IMR-90 (cell line): ENCODE measurements at regions not wholly inside any gene's neighbourhood (a gene's known extent, or its start where the extent isn't known, plus 50 kb on each side); places are given as distances from the start of the nearest gene placed in this dataset.

Experiments
- ATAC-seq: fragments of 200-7000 bp; cut with Tn5 transposase; 2 replicates; pipeline ENCODE4 v1.9.1; 2020; ENCODE audit warnings: low read depth, mild to moderate bottlenecking, moderate library complexity
- BruUV-seq: library from RNA; stranded (reverse); fragments of 400-500 nt; replicated peaks from 2 replicates; lab custom pipeline; 2021; lab: Mats Ljungman, UMichigan
- CTCF ChIA-PET: fragments of 300-600 bp; formaldehyde crosslinking; extraction: SDS; loops from one replicate; lab custom pipeline; 2021; ENCODE audit warnings: antibody characterized with exemption; lab: Yijun Ruan, JAX
- POLR2A ChIA-PET: fragments of 300-600 bp; sonication (Branson Sonifier 250); formaldehyde crosslinking; loops from one replicate; lab custom pipeline; 2022; ENCODE audit warnings: antibody characterized with exemption; ENCODE audit not compliant: unreplicated experiment; lab: Charles Lee
- DNase-seq: peaks from one replicate; pipeline ENCODE4 v3.0.0; 2013
- H2AFZ ChIP-seq: replicated peaks from 2 replicates; pipeline ENCODE3; 2013; ENCODE audit warnings: low read length, mild to moderate bottlenecking; ENCODE audit not compliant: poor library complexity
- H2AK5ac ChIP-seq: 2 replicates; pipeline ENCODE4 v1.6.1; 2013; ENCODE audit warnings: low read depth, low read length, inconsistent platforms
- H2AK9ac ChIP-seq: replicated peaks from 2 replicates; pipeline ENCODE3; 2013; ENCODE audit warnings: mild to moderate bottlenecking, low read depth, low read length, moderate library complexity; ENCODE audit not compliant: poor library complexity
- H2BK120ac ChIP-seq: 2 replicates; pipeline ENCODE4 v1.6.1; 2013; ENCODE audit warnings: low read depth, low read length, inconsistent platforms
- H2BK15ac ChIP-seq: 3 replicates; pipeline ENCODE4 v1.6.1; 2013; ENCODE audit warnings: low read depth, low read length, inconsistent platforms
- H2BK20ac ChIP-seq: 2 replicates; pipeline ENCODE4 v1.6.1; 2013; ENCODE audit warnings: low read depth, mild to moderate bottlenecking, inconsistent platforms, low read length, moderate library complexity
- H2BK5ac ChIP-seq: 2 replicates; pipeline ENCODE4 v1.6.1; 2013; ENCODE audit warnings: mild to moderate bottlenecking, low read depth, low read length, inconsistent platforms; ENCODE audit not compliant: poor library complexity, severe bottlenecking
- H3K14ac ChIP-seq: replicated peaks from 2 replicates; pipeline ENCODE4 v1.6.1; 2013; ENCODE audit warnings: low read depth, low read length, inconsistent platforms
- H3K18ac ChIP-seq: 2 replicates; pipeline ENCODE4 v1.6.1; 2013; ENCODE audit warnings: low read depth, low read length, control low read depth
- H3K23ac ChIP-seq: 2 replicates; pipeline ENCODE4 v1.6.1; 2013; ENCODE audit warnings: low read depth, low read length, inconsistent platforms
- H3K27ac ChIP-seq: 2 replicates; pipeline ENCODE4 v1.5.1; 2013; ENCODE audit warnings: mild to moderate bottlenecking, control low read depth, low read length; ENCODE audit not compliant: insufficient read depth
- H3K27me3 ChIP-seq: 2 replicates; pipeline ENCODE4 v1.6.1; 2013; ENCODE audit warnings: low read length; ENCODE audit not compliant: control insufficient read depth, insufficient read depth
- H3K36me3 ChIP-seq: 2 replicates; pipeline ENCODE4 v1.6.1; 2013; ENCODE audit warnings: low read length, mixed read lengths; ENCODE audit not compliant: control insufficient read depth, insufficient read depth
- H3K4ac ChIP-seq: 2 replicates; pipeline ENCODE4 v1.6.1; 2013; ENCODE audit warnings: low read depth, low read length, inconsistent platforms
- H3K4me1 ChIP-seq: 2 replicates; pipeline ENCODE4 v1.6.1; 2013; ENCODE audit warnings: low read length, mixed read lengths; ENCODE audit not compliant: control insufficient read depth, insufficient read depth
- H3K4me2 ChIP-seq: 2 replicates; pipeline ENCODE4 v1.6.1; 2013; ENCODE audit warnings: low read depth, mild to moderate bottlenecking, control low read depth, low read length, moderate library complexity
- H3K4me3 ChIP-seq: 2 replicates; pipeline ENCODE4 v1.5.1; 2013; ENCODE audit warnings: low read depth, mild to moderate bottlenecking, control low read depth, low read length, moderate library complexity; ENCODE audit not compliant: insufficient read depth
- H3K56ac ChIP-seq: 2 replicates; pipeline ENCODE4 v1.6.1; 2013; ENCODE audit warnings: low read length, inconsistent platforms; ENCODE audit not compliant: insufficient read depth; ENCODE audit errors: extremely low read depth
- H3K79me1 ChIP-seq, 2 experiments: 2 replicates each; pipeline ENCODE4 v1.6.1; 2013; ENCODE audit warnings: low read length in 2 of 2, inconsistent platforms in 1 of 2, low read depth in 1 of 2
- H3K9ac ChIP-seq: 2 replicates; pipeline ENCODE4 v1.6.1; 2013; ENCODE audit warnings: low read depth, low read length, control low read depth
- H3K9me1 ChIP-seq: 2 replicates; pipeline ENCODE4 v1.6.1; 2013; ENCODE audit warnings: low read length, inconsistent platforms; ENCODE audit not compliant: insufficient read depth
- H3K9me3 ChIP-seq: 2 replicates; pipeline ENCODE4 v1.6.1; 2013; ENCODE audit warnings: low read length; ENCODE audit not compliant: control insufficient read depth, insufficient read depth
- H4K20me1 ChIP-seq: 2 replicates; pipeline ENCODE4 v1.6.1; 2013; ENCODE audit warnings: low read length, inconsistent platforms; ENCODE audit not compliant: insufficient read depth
- H4K5ac ChIP-seq: 2 replicates; pipeline ENCODE4 v1.6.1; 2013; ENCODE audit warnings: mild to moderate bottlenecking, low read depth, low read length, control low read depth
- H4K8ac ChIP-seq, 2 experiments: 2 replicates each; pipeline ENCODE4 v1.6.1; 2013; ENCODE audit warnings: low read depth in 2 of 2, low read length in 2 of 2, control low read depth in 1 of 2, inconsistent platforms in 1 of 2
- H4K91ac ChIP-seq: 2 replicates; pipeline ENCODE4 v1.6.1; 2013; ENCODE audit warnings: low read depth, low read length, inconsistent platforms; ENCODE audit not compliant: insufficient read depth
- CEBPB ChIP-seq: IDR thresholded peaks from 2 replicates; pipeline ENCODE4 v1.6.1; 2012; ENCODE audit warnings: low read depth, low read length, improper control_type of control experiment
- CHD1 ChIP-seq: IDR thresholded peaks from 2 replicates; pipeline ENCODE4 v1.6.1; 2012; ENCODE audit warnings: low read depth, low read length, improper control_type of control experiment
- MAFK ChIP-seq: IDR thresholded peaks from 2 replicates; pipeline ENCODE4 v1.6.1; 2012; ENCODE audit warnings: low read depth, low read length, improper control_type of control experiment
- MAZ ChIP-seq: IDR thresholded peaks from 2 replicates; pipeline ENCODE4 v1.6.1; 2012; ENCODE audit warnings: low read depth, mild to moderate bottlenecking, low read length, improper control_type of control experiment, moderate library complexity, borderline replicate concordance
- MXI1 ChIP-seq: IDR thresholded peaks from 2 replicates; pipeline ENCODE4 v1.6.1; 2012; ENCODE audit warnings: low read depth, mild to moderate bottlenecking, low read length, moderate library complexity, borderline replicate concordance
- NFE2L2 ChIP-seq: fragments of 150-350 bp; IDR thresholded peaks from 2 replicates; pipeline ENCODE4 v1.6.1; 2016; ENCODE audit warnings: low read depth, mild to moderate bottlenecking, low read length
- POLR2A ChIP-seq: IDR thresholded peaks from 2 replicates; pipeline ENCODE4 v1.6.1; 2012; ENCODE audit warnings: mild to moderate bottlenecking, low read depth, low read length
- RAD21 ChIP-seq: IDR thresholded peaks from 2 replicates; pipeline ENCODE4 v1.6.1; 2012; ENCODE audit warnings: low read length, improper control_type of control experiment
- RCOR1 ChIP-seq: IDR thresholded peaks from 2 replicates; pipeline ENCODE4 v1.6.1; 2012; ENCODE audit warnings: mild to moderate bottlenecking, low read length, improper control_type of control experiment; ENCODE audit not compliant: insufficient replicate concordance
- RFX5 ChIP-seq: IDR thresholded peaks from 2 replicates; pipeline ENCODE4 v1.8.0; 2012; ENCODE audit warnings: low read depth, mild to moderate bottlenecking, low read length, moderate library complexity
- SMC3 ChIP-seq: fragments of 150-350 bp; IDR thresholded peaks from 2 replicates; pipeline ENCODE4 v1.6.1; 2016; ENCODE audit warnings: low read depth, mild to moderate bottlenecking, antibody characterized with exemption, low read length, moderate library complexity
- WGBS, 2 experiments: methylation state at CpG; one replicate each; pipeline versions ENCODE4 v1.1.5 to v1.1.7; 2013; ENCODE audit warnings: missing lambda C conversion rate in 2 of 2; ENCODE audit not compliant: insufficient read length in 1 of 2; ENCODE audit errors: extremely low coverage in 2 of 2; 5-methylcytosine and 5-hydroxymethylcytosine counted together
- dilution Hi-C: fragments of 300-500 bp; cut with HindIII; formaldehyde crosslinking; loops from one replicate; pipeline ENCODE4 v1.14.3; 2018; ENCODE audit warnings: low sequenced_read_pairs; ENCODE audit not compliant: unreplicated experiment
- in situ Hi-C: fragments of 300-500 bp; cut with MboI; formaldehyde crosslinking; loops from 3 replicates; pipeline ENCODE4 v1.14.3; 2019; ENCODE audit warnings: low sequenced_read_pairs, inconsistent platforms, mixed read lengths
- intact Hi-C: fragments of 100-400 bp; cut with micrococcal nuclease; formaldehyde crosslinking; loops from 2 replicates; pipeline ENCODE4 v1.10.0; 2022
- TF ChIP-seq, protein P1 (sequence below): fragments of 150-350 bp; IDR thresholded peaks from 2 replicates; pipeline ENCODE4 v1.6.1; 2016; ENCODE audit warnings: low read depth, mild to moderate bottlenecking, low read length, moderate library complexity, borderline replicate concordance
- TF ChIP-seq, protein P2 (sequence below): fragments of 150-350 bp; IDR thresholded peaks from 2 replicates; pipeline ENCODE4 v1.6.1; 2017; ENCODE audit warnings: mild to moderate bottlenecking, antibody characterized with exemption, low read length, low read depth
- TF ChIP-seq, protein P3 (sequence below): conservative IDR thresholded peaks from 2 replicates; pipeline ENCODE4 v1.5.1; 2012; ENCODE audit warnings: mild to moderate bottlenecking, low read depth, low read length, improper control_type of control experiment

DNA sequence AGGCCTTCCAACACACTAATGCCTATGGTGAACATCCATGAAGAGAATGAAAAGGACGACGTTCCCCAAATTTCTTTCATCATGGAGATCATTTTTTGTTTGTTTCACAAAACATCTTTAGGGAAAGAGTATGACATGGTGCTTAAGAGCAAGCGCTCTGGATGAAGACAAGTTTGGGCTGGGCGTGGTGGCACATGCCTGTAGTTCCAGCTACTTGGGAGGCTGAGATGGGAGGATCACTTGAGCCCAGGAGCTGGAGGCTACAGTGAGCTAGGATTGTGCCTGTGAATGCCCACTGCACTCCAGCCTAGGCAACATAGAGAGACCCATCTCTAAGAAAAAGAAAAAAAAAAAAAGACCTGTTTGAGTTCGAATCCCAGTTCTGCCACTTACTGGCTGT lies 253.1 kb downstream of the PTPRU start:
- H3K9ac ChIP-seq: no peak overlapping the region
- no peak overlapping the region for H2AK9ac ChIP-seq
- no peak overlapping the region for H3K4me2 ChIP-seq
- intact Hi-C loops (no loop called here), in situ Hi-C loops (no loop called here), dilution Hi-C loops (no loop called here)
- H4K20me1 ChIP-seq: no peaks in the 10 kb centered on the region
- no peak overlapping the region for H4K5ac ChIP-seq
- H3K36me3 ChIP-seq: no peaks in the 10 kb centered on the region
- H3K9me1 ChIP-seq: no peaks in the 10 kb centered on the region
- H3K4me3 ChIP-seq: no peak overlapping the region
- H2AK5ac ChIP-seq: no peak overlapping the region
- 67% methylated on average over 2 of the region's 5 CpGs; no CpG with 5 or more reads in 1 of the 2 experiments for WGBS, 2 experiments
- no peak overlapping the region for H3K23ac ChIP-seq
- no peak overlapping the region for H3K4ac ChIP-seq
- no peak overlapping the region for H3K56ac ChIP-seq
- TF ChIP-seq, protein P1, sequence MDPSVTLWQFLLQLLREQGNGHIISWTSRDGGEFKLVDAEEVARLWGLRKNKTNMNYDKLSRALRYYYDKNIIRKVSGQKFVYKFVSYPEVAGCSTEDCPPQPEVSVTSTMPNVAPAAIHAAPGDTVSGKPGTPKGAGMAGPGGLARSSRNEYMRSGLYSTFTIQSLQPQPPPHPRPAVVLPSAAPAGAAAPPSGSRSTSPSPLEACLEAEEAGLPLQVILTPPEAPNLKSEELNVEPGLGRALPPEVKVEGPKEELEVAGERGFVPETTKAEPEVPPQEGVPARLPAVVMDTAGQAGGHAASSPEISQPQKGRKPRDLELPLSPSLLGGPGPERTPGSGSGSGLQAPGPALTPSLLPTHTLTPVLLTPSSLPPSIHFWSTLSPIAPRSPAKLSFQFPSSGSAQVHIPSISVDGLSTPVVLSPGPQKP: no peak
- no peak for TF ChIP-seq NFE2L2
- TF ChIP-seq CHD1: no peak
- TF ChIP-seq RFX5: no peak
- TF ChIP-seq POLR2A: no peak
- TF ChIP-seq SMC3: no peak
- TF ChIP-seq RCOR1: no peak
- TF ChIP-seq, protein P2, sequence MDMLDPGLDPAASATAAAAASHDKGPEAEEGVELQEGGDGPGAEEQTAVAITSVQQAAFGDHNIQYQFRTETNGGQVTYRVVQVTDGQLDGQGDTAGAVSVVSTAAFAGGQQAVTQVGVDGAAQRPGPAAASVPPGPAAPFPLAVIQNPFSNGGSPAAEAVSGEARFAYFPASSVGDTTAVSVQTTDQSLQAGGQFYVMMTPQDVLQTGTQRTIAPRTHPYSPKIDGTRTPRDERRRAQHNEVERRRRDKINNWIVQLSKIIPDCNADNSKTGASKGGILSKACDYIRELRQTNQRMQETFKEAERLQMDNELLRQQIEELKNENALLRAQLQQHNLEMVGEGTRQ: no peak
- no peak for TF ChIP-seq MXI1
- TF ChIP-seq MAFK: no peak
- TF ChIP-seq, protein P3, sequence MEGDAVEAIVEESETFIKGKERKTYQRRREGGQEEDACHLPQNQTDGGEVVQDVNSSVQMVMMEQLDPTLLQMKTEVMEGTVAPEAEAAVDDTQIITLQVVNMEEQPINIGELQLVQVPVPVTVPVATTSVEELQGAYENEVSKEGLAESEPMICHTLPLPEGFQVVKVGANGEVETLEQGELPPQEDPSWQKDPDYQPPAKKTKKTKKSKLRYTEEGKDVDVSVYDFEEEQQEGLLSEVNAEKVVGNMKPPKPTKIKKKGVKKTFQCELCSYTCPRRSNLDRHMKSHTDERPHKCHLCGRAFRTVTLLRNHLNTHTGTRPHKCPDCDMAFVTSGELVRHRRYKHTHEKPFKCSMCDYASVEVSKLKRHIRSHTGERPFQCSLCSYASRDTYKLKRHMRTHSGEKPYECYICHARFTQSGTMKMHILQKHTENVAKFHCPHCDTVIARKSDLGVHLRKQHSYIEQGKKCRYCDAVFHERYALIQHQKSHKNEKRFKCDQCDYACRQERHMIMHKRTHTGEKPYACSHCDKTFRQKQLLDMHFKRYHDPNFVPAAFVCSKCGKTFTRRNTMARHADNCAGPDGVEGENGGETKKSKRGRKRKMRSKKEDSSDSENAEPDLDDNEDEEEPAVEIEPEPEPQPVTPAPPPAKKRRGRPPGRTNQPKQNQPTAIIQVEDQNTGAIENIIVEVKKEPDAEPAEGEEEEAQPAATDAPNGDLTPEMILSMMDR: no peak
- no peak for TF ChIP-seq MAZ
- no peak for TF ChIP-seq RAD21
- no peak for TF ChIP-seq CEBPB
- H4K8ac ChIP-seq: no peak overlapping the region
- POLR2A ChIA-PET: no interaction called here
- no peak overlapping the region for H2BK5ac ChIP-seq
- H3K18ac ChIP-seq: no peak overlapping the region
- no peaks in the 10 kb centered on the region for H3K4me1 ChIP-seq
- no peak overlapping the region for H4K91ac ChIP-seq
- no peak overlapping the region for H2BK15ac ChIP-seq
- no peak overlapping the region for H2BK120ac ChIP-seq
- no peaks in the 10 kb centered on the region for H3K9me3 ChIP-seq
- BruUV-seq: no TSS peak
- no peak overlapping the region for H2AFZ ChIP-seq
- H2BK20ac ChIP-seq: no peak overlapping the region
- H3K27me3 ChIP-seq: no peaks in the 10 kb centered on the region; the same call in 1 of the 2 replicates
- DNase-seq (no peak), ATAC-seq (no peak)
- H3K27ac ChIP-seq: no peak overlapping the region
- H3K79me1 ChIP-seq: no peaks in the 10 kb centered on the region
- CTCF ChIA-PET: interaction anchor here (1.1 kb wide), 1 partner anchor 20 kb away, joined by 3 read pairs; no protein-coding TSS in a partner anchor
- H3K14ac ChIP-seq: no peak overlapping the region
